CD4-positive, CD25-positive, alpha-beta regulatory T cell (primary cell): ENCODE measurements at regions not wholly inside any gene's neighbourhood (a gene's known extent, or its start where the extent isn't known, plus 50 kb on each side); places are given as distances from the start of the nearest gene placed in this dataset.

Experiments used
- ATAC-seq, 2 donors: fragments of 150-1000 bp; cut with Tn5 transposase; one replicate each; pipeline ENCODE4 v1.10.0; 2021; ENCODE audit warnings: low read depth in 2 of 2, moderate number of reproducible peaks in 2 of 2, moderate library complexity in 1 of 2
- DNase-seq, 3 donors: peaks; one replicate each; pipeline versions ENCODE4 v3.0.0 to v3.0.0-alpha.2; 2012 to 2022; ENCODE audit warnings: mixed read lengths in 1 of 3
- H3K27ac ChIP-seq: one replicate; pipeline ENCODE4 v1.7.0; 2013; ENCODE audit warnings: mild to moderate bottlenecking, low read length; ENCODE audit not compliant: insufficient read depth, poor library complexity, severe bottlenecking
- H3K27me3 ChIP-seq: one replicate; pipeline ENCODE4 v1.7.0; 2013; ENCODE audit warnings: low read length; ENCODE audit not compliant: control insufficient read depth, insufficient read depth
- H3K36me3 ChIP-seq: one replicate; pipeline ENCODE4 v1.7.0; 2013; ENCODE audit warnings: mild to moderate bottlenecking, low read length, moderate library complexity; ENCODE audit not compliant: control insufficient read depth, insufficient read depth
- H3K4me1 ChIP-seq: 2 replicates; pipeline ENCODE4 v1.7.0; 2013; ENCODE audit warnings: mild to moderate bottlenecking, low read length; ENCODE audit not compliant: insufficient read depth, control insufficient read depth, poor library complexity, severe bottlenecking
- H3K4me3 ChIP-seq: one replicate; pipeline ENCODE4 v1.7.0; 2013; ENCODE audit warnings: low read depth, mild to moderate bottlenecking, low read length, moderate library complexity
- H3K9me3 ChIP-seq, 2 experiments: 1 replicate in 1 of 2; 2 replicates in 1 of 2; pipeline ENCODE4 v1.7.0; 2013; ENCODE audit warnings: low read length in 2 of 2, mild to moderate bottlenecking in 1 of 2, moderate library complexity in 1 of 2; ENCODE audit not compliant: control insufficient read depth in 2 of 2
- H3K27ac Mint-ChIP-seq, 3 donors: one replicate each; pipeline ENCODE4 v1.8.0; 2020 to 2022; ENCODE audit warnings: mild to moderate bottlenecking in 3 of 3, mixed read lengths in 3 of 3, moderate library complexity in 2 of 3
- H3K27me3 Mint-ChIP-seq: one replicate; pipeline ENCODE4 v1.8.0; 2022; ENCODE audit warnings: mild to moderate bottlenecking, mixed read lengths
- H3K36me3 Mint-ChIP-seq: one replicate; pipeline ENCODE4 v1.8.0; 2020; ENCODE audit warnings: mixed read lengths
- H3K4me1 Mint-ChIP-seq, 4 donors: one replicate each; pipeline ENCODE4 v1.8.0; 2020 to 2022; ENCODE audit warnings: mixed read lengths in 4 of 4, mild to moderate bottlenecking in 1 of 4
- H3K4me3 Mint-ChIP-seq, 4 donors: one replicate each; pipeline ENCODE4 v1.8.0; 2020 to 2022; ENCODE audit warnings: mild to moderate bottlenecking in 4 of 4, mixed read lengths in 4 of 4, moderate library complexity in 3 of 4
- H3K9me3 Mint-ChIP-seq, 7 donors: one replicate each; pipeline ENCODE4 v1.8.0; 2020 to 2022; ENCODE audit warnings: mixed read lengths in 7 of 7, mild to moderate bottlenecking in 3 of 7, moderate library complexity in 2 of 7

- no peak for ATAC-seq
- no peak overlapping the region for H3K27ac Mint-ChIP-seq
Observed at GRCh38 chr2:18837240-18837639, 247.9 kb upstream of the NT5C1B start.

GRCh38 chr2:18836436-18836835 lies 247.1 kb upstream of the NT5C1B start:
- Histone ChIP-seq H3K27me3 (no peaks in the 10 kb centered on the region), H3K36me3 (no peaks in the 10 kb centered on the region), H3K27ac (no peak overlapping the region), H3K4me1 (no peaks in the 10 kb centered on the region), H3K9me3 (no peaks in the 10 kb centered on the region), H3K4me3 (no peak overlapping the region)
- Mint-ChIP-seq H3K9me3 (no peaks in the 10 kb centered on the region), H3K27ac (no peak overlapping the region), H3K4me1 (no peaks in the 10 kb centered on the region), H3K36me3 (peaks cover 7% of the 10 kb centered on the region), H3K27me3 (no peaks in the 10 kb centered on the region), H3K4me3 (no peak overlapping the region)
- no peak for DNase-seq
- ATAC-seq, result no peak

More at GRCh38 chr2:18837240-18837639, 247.9 kb upstream of the NT5C1B start:
- Histone ChIP-seq H3K27me3 (no peaks in the 10 kb centered on the region), H3K9me3 (no peaks in the 10 kb centered on the region), H3K4me1 (no peaks in the 10 kb centered on the region), H3K4me3 (no peak overlapping the region), H3K27ac (no peak overlapping the region), H3K36me3 (no peaks in the 10 kb centered on the region)
- Mint-ChIP-seq H3K4me1 (no peaks in the 10 kb centered on the region), H3K4me3 (no peak overlapping the region), H3K27me3 (no peaks in the 10 kb centered on the region), H3K36me3 (peaks cover 7% of the 10 kb centered on the region), H3K9me3 (no peaks in the 10 kb centered on the region)
- DNase-seq, result no peak

- H3K27ac ChIP-seq, result no peak overlapping the region
- no peak for ATAC-seq
- no peaks in the 10 kb centered on the region for H3K27me3 Mint-ChIP-seq
- H3K27ac Mint-ChIP-seq, result no peak overlapping the region
- no peaks in the 10 kb centered on the region for H3K36me3 ChIP-seq
- H3K9me3 ChIP-seq, result no peaks in the 10 kb centered on the region
- no peaks in the 10 kb centered on the region for H3K4me1 ChIP-seq
- no peak overlapping the region for H3K4me3 ChIP-seq
- no peak for DNase-seq
- no peaks in the 10 kb centered on the region for H3K4me1 Mint-ChIP-seq
- no peaks in the 10 kb centered on the region for H3K9me3 Mint-ChIP-seq
- H3K27me3 ChIP-seq, result no peaks in the 10 kb centered on the region
- no peak overlapping the region for H3K4me3 Mint-ChIP-seq
- H3K36me3 Mint-ChIP-seq, result peaks cover 7% of the 10 kb centered on the region
Observed at GRCh38 chr2:18835787-18836186, 246.4 kb upstream of the NT5C1B start.

- no peak for DNase-seq
- no peak overlapping the region for H3K27ac Mint-ChIP-seq
- H3K4me1 Mint-ChIP-seq, result no peaks in the 10 kb centered on the region
- no peak overlapping the region for H3K4me3 Mint-ChIP-seq
- no peaks in the 10 kb centered on the region for H3K27me3 ChIP-seq
- H3K9me3 ChIP-seq, result no peaks in the 10 kb centered on the region
- H3K4me1 ChIP-seq, result no peaks in the 10 kb centered on the region
- ATAC-seq, result no peak
- no peaks in the 10 kb centered on the region for H3K27me3 Mint-ChIP-seq
- H3K36me3 Mint-ChIP-seq, result peaks cover 7% of the 10 kb centered on the region
- no peak overlapping the region for H3K4me3 ChIP-seq
- H3K9me3 Mint-ChIP-seq, result no peaks in the 10 kb centered on the region
- no peak overlapping the region for H3K27ac ChIP-seq
- no peaks in the 10 kb centered on the region for H3K36me3 ChIP-seq
Observed at GRCh38 chr2:18834341-18834740, 245.0 kb upstream of the NT5C1B start.

GRCh38 chr2:18833941-18834340 lies 244.6 kb upstream of the NT5C1B start:
- no peak overlapping the region for H3K4me3 Mint-ChIP-seq
- no peak for DNase-seq
- no peaks in the 10 kb centered on the region for H3K36me3 ChIP-seq
- H3K27me3 ChIP-seq, result no peaks in the 10 kb centered on the region
- H3K27ac ChIP-seq, result no peak overlapping the region
- H3K27ac Mint-ChIP-seq, result no peak overlapping the region
- no peaks in the 10 kb centered on the region for H3K4me1 Mint-ChIP-seq
- no peak for ATAC-seq
- H3K9me3 Mint-ChIP-seq, result no peaks in the 10 kb centered on the region
- no peaks in the 10 kb centered on the region for H3K4me1 ChIP-seq
- no peaks in the 10 kb centered on the region for H3K9me3 ChIP-seq
- no peak overlapping the region for H3K4me3 ChIP-seq
- H3K36me3 Mint-ChIP-seq, result peaks cover 7% of the 10 kb centered on the region
- H3K27me3 Mint-ChIP-seq, result no peaks in the 10 kb centered on the region

- no peak overlapping the region for H3K27ac Mint-ChIP-seq
- Histone ChIP-seq H3K9me3 (no peaks in the 10 kb centered on the region), H3K27me3 (no peaks in the 10 kb centered on the region), H3K4me1 (no peaks in the 10 kb centered on the region), H3K36me3 (no peaks in the 10 kb centered on the region), H3K27ac (no peak overlapping the region), H3K4me3 (no peak overlapping the region)
- H3K4me1 Mint-ChIP-seq, result no peaks in the 10 kb centered on the region
- H3K27me3 Mint-ChIP-seq, result no peaks in the 10 kb centered on the region
- peaks cover 0 to 1% (median 0%) of the 10 kb centered on the region in 7 donors for H3K9me3 Mint-ChIP-seq
- DNase-seq (no peak), ATAC-seq (no peak)
- H3K4me3 Mint-ChIP-seq, result no peak overlapping the region
- H3K36me3 Mint-ChIP-seq, result peaks cover 7% of the 10 kb centered on the region
Observed at GRCh38 chr2:18831916-18832510, 242.6 kb upstream of the NT5C1B start.

- Mint-ChIP-seq H3K4me3 (no peak overlapping the region), H3K27me3 (no peaks in the 10 kb centered on the region), H3K9me3 (peaks cover 0 to 1% (median 0%) of the 10 kb centered on the region in 7 donors), H3K36me3 (peaks cover 7% of the 10 kb centered on the region), H3K27ac (no peak overlapping the region), H3K4me1 (no peaks in the 10 kb centered on the region)
- ATAC-seq (no peak), DNase-seq (no peak)
- Histone ChIP-seq H3K4me3 (no peak overlapping the region), H3K4me1 (no peaks in the 10 kb centered on the region), H3K27me3 (no peaks in the 10 kb centered on the region), H3K9me3 (no peaks in the 10 kb centered on the region), H3K36me3 (no peaks in the 10 kb centered on the region), H3K27ac (no peak overlapping the region)
Observed at GRCh38 chr2:18830962-18831361, 241.6 kb upstream of the NT5C1B start.

- H3K4me1 ChIP-seq, result no peaks in the 10 kb centered on the region
- Mint-ChIP-seq H3K27me3 (no peaks in the 10 kb centered on the region), H3K4me3 (no peak overlapping the region), H3K36me3 (peaks cover 7% of the 10 kb centered on the region), H3K9me3 (peaks cover 0 to 3% (median 0%) of the 10 kb centered on the region in 7 donors), H3K27ac (no peak overlapping the region), H3K4me1 (no peaks in the 10 kb centered on the region)
- no peaks in the 10 kb centered on the region for H3K36me3 ChIP-seq
- H3K9me3 ChIP-seq, result no peaks in the 10 kb centered on the region
- ATAC-seq (no peak), DNase-seq (no peak)
- no peak overlapping the region for H3K27ac ChIP-seq
- H3K27me3 ChIP-seq, result no peaks in the 10 kb centered on the region
- H3K4me3 ChIP-seq, result no peak overlapping the region
Observed at GRCh38 chr2:18829976-18830375, 240.6 kb upstream of the NT5C1B start.
